ENCODE measurements at regions not wholly inside any gene's neighbourhood (a gene's known extent, or its start where the extent isn't known, plus 50 kb on each side); places are given as distances from the start of the nearest gene placed in this dataset.
"Not testable (repeated sequence)": the region's sequence is repeated elsewhere in the genome, so short reads cannot be mapped to it uniquely, and the experiment has no call there.

DNA sequence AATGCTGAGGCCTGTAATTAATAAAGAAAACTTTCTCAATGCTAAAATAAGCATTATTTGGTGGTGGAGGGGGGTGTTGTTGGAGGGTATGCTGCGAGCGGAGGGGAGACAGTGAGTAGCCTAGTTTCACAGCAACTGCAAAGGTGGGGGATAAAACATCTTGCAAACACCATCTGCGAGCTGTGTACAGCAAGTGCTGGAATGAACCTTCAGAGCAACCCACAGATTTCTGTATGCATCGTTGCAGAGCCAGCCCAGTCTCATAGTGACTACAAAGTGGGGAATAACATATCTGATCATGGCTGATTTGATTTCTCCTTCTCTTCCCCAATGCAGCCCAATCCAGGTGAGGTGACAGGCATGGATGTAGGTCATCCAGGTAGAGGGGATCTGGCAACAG is 80.7 kb upstream of the COG2 start:
- DNase-seq: no peak
- Mint-ChIP-seq H3K27ac (no peak overlapping the region), H3K4me3 (no peak overlapping the region), H3K4me1 (ENCODE audit: low read depth) (no peaks in the 10 kb centered on the region), H3K9me3 (no peaks in the 10 kb centered on the region), H3K27me3 (peaks cover 33% of the 10 kb centered on the region), H3K36me3 (ENCODE audit: low read depth) (no peaks in the 10 kb centered on the region)
- intact Hi-C loops (cut with micrococcal nuclease): no loop called here
- POLR2A ChIA-PET: no interaction called here
- ATAC-seq: no peak
- CTCF ChIA-PET: no interaction called here
- TF ChIP-seq, protein P1, sequence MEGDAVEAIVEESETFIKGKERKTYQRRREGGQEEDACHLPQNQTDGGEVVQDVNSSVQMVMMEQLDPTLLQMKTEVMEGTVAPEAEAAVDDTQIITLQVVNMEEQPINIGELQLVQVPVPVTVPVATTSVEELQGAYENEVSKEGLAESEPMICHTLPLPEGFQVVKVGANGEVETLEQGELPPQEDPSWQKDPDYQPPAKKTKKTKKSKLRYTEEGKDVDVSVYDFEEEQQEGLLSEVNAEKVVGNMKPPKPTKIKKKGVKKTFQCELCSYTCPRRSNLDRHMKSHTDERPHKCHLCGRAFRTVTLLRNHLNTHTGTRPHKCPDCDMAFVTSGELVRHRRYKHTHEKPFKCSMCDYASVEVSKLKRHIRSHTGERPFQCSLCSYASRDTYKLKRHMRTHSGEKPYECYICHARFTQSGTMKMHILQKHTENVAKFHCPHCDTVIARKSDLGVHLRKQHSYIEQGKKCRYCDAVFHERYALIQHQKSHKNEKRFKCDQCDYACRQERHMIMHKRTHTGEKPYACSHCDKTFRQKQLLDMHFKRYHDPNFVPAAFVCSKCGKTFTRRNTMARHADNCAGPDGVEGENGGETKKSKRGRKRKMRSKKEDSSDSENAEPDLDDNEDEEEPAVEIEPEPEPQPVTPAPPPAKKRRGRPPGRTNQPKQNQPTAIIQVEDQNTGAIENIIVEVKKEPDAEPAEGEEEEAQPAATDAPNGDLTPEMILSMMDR (IDR thresholded peaks at IDR 0.05): no peak

- Mint-ChIP-seq H3K36me3 (ENCODE audit: low read depth) (no peaks in the 10 kb centered on the region), H3K4me3 (no peak overlapping the region), H3K27ac (no peak overlapping the region), H3K9me3 (no peaks in the 10 kb centered on the region), H3K4me1 (ENCODE audit: low read depth) (peaks cover 4% of the 10 kb centered on the region), H3K27me3 (peaks cover 20% of the 10 kb centered on the region)
- POLR2A ChIA-PET: no interaction called here
- DNase-seq (no peak), ATAC-seq (no peak)
- intact Hi-C loops (cut with micrococcal nuclease): no loop called here
- TF ChIP-seq, protein P1 (IDR thresholded peaks at IDR 0.05): no peak
- CTCF ChIA-PET: no interaction called here
These were observed 84.0 kb upstream of the COG2 start for GRCh38 chr1:230558324-230558723.

- TF ChIP-seq, protein P1 (IDR thresholded peaks at IDR 0.05): no peak
- intact Hi-C loops (cut with micrococcal nuclease): no loop called here
- ATAC-seq (no peak), DNase-seq (no peak)
- Mint-ChIP-seq H3K27ac (no peak overlapping the region), H3K4me1 (ENCODE audit: low read depth) (peaks cover 4% of the 10 kb centered on the region), H3K9me3 (no peaks in the 10 kb centered on the region), H3K4me3 (no peak overlapping the region), H3K36me3 (ENCODE audit: low read depth) (no peaks in the 10 kb centered on the region), H3K27me3 (peaks cover 28% of the 10 kb centered on the region)
- CTCF ChIA-PET: no interaction called here
- POLR2A ChIA-PET: no interaction called here
These were observed 85.8 kb upstream of the COG2 start for GRCh38 chr1:230556453-230556852.

DNA sequence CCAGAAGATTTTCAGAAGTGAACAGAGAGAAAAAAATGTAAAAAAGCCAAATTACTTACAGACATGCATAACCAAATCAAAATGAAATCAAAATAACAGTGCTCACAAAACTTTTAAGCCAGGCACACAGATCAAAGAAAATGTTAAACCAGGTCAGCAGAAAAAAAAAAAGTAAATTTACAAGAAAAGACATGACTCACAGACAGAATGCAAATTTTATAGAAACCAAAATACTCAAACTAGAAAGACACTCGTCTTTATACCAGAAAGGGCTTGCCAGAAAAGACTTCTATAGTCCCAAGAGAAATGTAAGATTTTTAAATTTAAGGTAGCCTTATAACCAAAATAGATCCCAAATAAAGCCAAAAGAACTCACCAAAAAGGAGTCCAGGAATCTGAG is 86.5 kb upstream of the COG2 start:
- no peak for DNase-seq
- POLR2A ChIA-PET: no interaction called here
- Mint-ChIP-seq H3K4me1 (ENCODE audit: low read depth) (peaks cover 4% of the 10 kb centered on the region), H3K27ac (no peak overlapping the region), H3K9me3 (no peaks in the 10 kb centered on the region), H3K36me3 (ENCODE audit: low read depth) (no peaks in the 10 kb centered on the region), H3K27me3 (peaks cover 30% of the 10 kb centered on the region), H3K4me3 (no peak overlapping the region)
- intact Hi-C loops (cut with micrococcal nuclease): no loop called here
- no peak for ATAC-seq
- CTCF ChIA-PET: no interaction called here
- TF ChIP-seq, protein P1 (IDR thresholded peaks at IDR 0.05): no peak

GRCh38 chr1:230552880-230553279 is 89.4 kb upstream of the COG2 start:
- no peak for DNase-seq
- H3K36me3 Mint-ChIP-seq (ENCODE audit: low read depth): no peaks in the 10 kb centered on the region
- ATAC-seq: no peak
- intact Hi-C loops (cut with micrococcal nuclease): no loop called here
- no peak overlapping the region for H3K27ac Mint-ChIP-seq
- H3K4me3 Mint-ChIP-seq: no peak overlapping the region
- CTCF ChIA-PET: no interaction called here
- H3K4me1 Mint-ChIP-seq (ENCODE audit: low read depth): peaks cover 4% of the 10 kb centered on the region
- H3K27me3 Mint-ChIP-seq: peaks cover 22% of the 10 kb centered on the region
- TF ChIP-seq, protein P1 (IDR thresholded peaks at IDR 0.05): no peak
- no peaks in the 10 kb centered on the region for H3K9me3 Mint-ChIP-seq
- POLR2A ChIA-PET: no interaction called here

DNA sequence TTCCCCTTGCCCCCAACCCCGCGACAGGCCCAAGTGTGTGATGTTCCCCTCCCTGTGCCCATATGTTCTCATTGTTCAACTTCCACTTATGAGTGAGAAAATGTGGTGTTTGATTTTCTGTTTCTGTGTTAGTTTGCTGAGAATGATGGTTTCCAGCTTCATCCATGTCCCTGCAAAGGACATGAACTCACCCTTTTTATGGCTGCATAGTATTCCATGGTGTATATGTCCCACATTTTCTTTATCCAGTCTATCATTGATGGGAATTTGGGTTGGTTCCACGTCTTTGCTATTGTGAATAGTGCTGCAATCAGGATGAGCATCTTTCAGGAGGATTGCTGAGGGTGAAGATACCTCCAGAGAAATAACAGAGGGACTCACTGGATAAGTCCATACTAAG is 91.3 kb upstream of the COG2 start:
- H3K36me3 Mint-ChIP-seq (ENCODE audit: low read depth); ATAC-seq; POLR2A ChIA-PET; intact Hi-C loops (cut with micrococcal nuclease); DNase-seq; H3K4me3 Mint-ChIP-seq; H3K9me3 Mint-ChIP-seq; CTCF ChIA-PET; H3K4me1 Mint-ChIP-seq (ENCODE audit: low read depth); H3K27ac Mint-ChIP-seq: not testable (repeated sequence)
- H3K27me3 Mint-ChIP-seq: peaks cover 24% of the 10 kb centered on the region
